ENCODE measurements at regions not wholly inside any gene's neighbourhood (a gene's known extent, or its start where the extent isn't known, plus 50 kb on each side); places are given as distances from the start of the nearest gene placed in this dataset.

- no peak for TF ChIP-seq AKNA (CRISPR knock-in tag; IDR thresholded peaks at IDR 0.05; ENCODE audit: borderline replicate concordance)
- TF ChIP-seq YY1 (IDR thresholded peaks at IDR 0.05; ENCODE audit: insufficient read depth, insufficient replicate concordance, low read depth, low read length) = peak; percentile 77
- peak; percentile 95 for TF ChIP-seq ZNF543 (CRISPR knock-in tag; IDR thresholded peaks at IDR 0.05)
- TF ChIP-seq SIX1 (CRISPR knock-in tag; IDR thresholded peaks at IDR 0.05; ENCODE audit: borderline replicate concordance) = peak; percentile 95
- no peak for TF ChIP-seq CREB3 (CRISPR knock-in tag; IDR thresholded peaks at IDR 0.05)
- TF ChIP-seq MIXL1 (CRISPR knock-in tag; IDR thresholded peaks at IDR 0.05) = peak; percentile 97
- TF ChIP-seq MEIS2 (CRISPR knock-in tag; IDR thresholded peaks at IDR 0.05) = peak; percentile 92
- TF ChIP-seq TBX3 (IDR thresholded peaks at IDR 0.05; ENCODE audit: borderline replicate concordance) = peak; percentile 85
- no peak for TF ChIP-seq NFE2L1 (CRISPR knock-in tag; IDR thresholded peaks at IDR 0.05; ENCODE audit: borderline replicate concordance)
- peak; percentile 93 for TF ChIP-seq NKX3-1 (CRISPR knock-in tag; IDR thresholded peaks at IDR 0.05)
- peak; percentile 100 for TF ChIP-seq NCOA1 (CRISPR knock-in tag; IDR thresholded peaks at IDR 0.05)
- TF ChIP-seq CC2D1A (CRISPR knock-in tag; IDR thresholded peaks at IDR 0.05) = peak; percentile 73; the same call in 1 of the 2 replicates
- TF ChIP-seq CEBPZ (IDR thresholded peaks at IDR 0.05; ENCODE audit: low read length) = no peak
- no peak for TF ChIP-seq ZNF207 (IDR thresholded peaks at IDR 0.05; ENCODE audit: borderline replicate concordance)
- TF ChIP-seq YEATS2 (CRISPR knock-in tag; IDR thresholded peaks at IDR 0.05; ENCODE audit: borderline replicate concordance) = peak; percentile 82; the same call in 1 of the 2 replicates
- TF ChIP-seq ZFP62 (CRISPR knock-in tag; IDR thresholded peaks at IDR 0.05) = no peak
- peak; percentile 99 for TF ChIP-seq PATZ1 (CRISPR knock-in tag; IDR thresholded peaks at IDR 0.05)
- TF ChIP-seq ZNF335 (CRISPR knock-in tag; IDR thresholded peaks at IDR 0.05) = peak; percentile 94
- peak; percentile 98 for TF ChIP-seq ZNF350 (CRISPR knock-in tag; IDR thresholded peaks at IDR 0.05; ENCODE audit: borderline replicate concordance, low read depth)
These were observed 104.9 kb downstream of the SNX5 start (continued) for GRCh38 chr20:17863577-17864292.

All from HepG2 (cell line).